Panc1 (cell line): ENCODE measurements at regions not wholly inside any gene's neighbourhood (a gene's known extent, or its start where the extent isn't known, plus 50 kb on each side); places are given as distances from the start of the nearest gene placed in this dataset.
A peak's percentile ranks its signal among the peaks of the same experiment; 100 is the strongest.
"Not testable (repeated sequence)": the region's sequence is repeated elsewhere in the genome, so short reads cannot be mapped to it uniquely, and the experiment has no call there.

Experiments
- ATAC-seq: fragments of 200-7000 bp; cut with Tn5 transposase; 2 replicates; pipeline ENCODE4 v1.9.1; 2020; ENCODE audit warnings: mild to moderate bottlenecking, moderate library complexity
- BruUV-seq: library from RNA; stranded (reverse); fragments of 400-500 nt; replicated peaks from 2 replicates; lab custom pipeline; 2021; lab: Mats Ljungman, UMichigan
- CTCF ChIA-PET: fragments of 300-600 bp; sonication (Branson Sonifier 250); formaldehyde crosslinking; loops from one replicate; lab custom pipeline; 2022; ENCODE audit warnings: antibody characterized with exemption; lab: Charles Lee
- POLR2A ChIA-PET: fragments of 300-600 bp; sonication (Branson Sonifier 250); formaldehyde crosslinking; loops from one replicate; lab custom pipeline; 2022; ENCODE audit warnings: antibody characterized with exemption; lab: Charles Lee
- DNase-seq: peaks from one replicate; pipeline ENCODE4 v3.0.0-alpha.2; 2010; ENCODE audit warnings: low read depth, low spot score
- H3K27ac ChIP-seq: 2 replicates; pipeline ENCODE4 v1.5.1; 2011; ENCODE audit warnings: mild to moderate bottlenecking, low read length, inconsistent platforms
- H3K27me3 ChIP-seq: fragments of 200-500 bp; sonication (Bioruptor generic); 2 replicates; pipeline ENCODE4 v1.6.0; 2014; ENCODE audit warnings: low read length, inconsistent platforms; ENCODE audit not compliant: control insufficient read depth, insufficient read depth
- H3K36me3 ChIP-seq: fragments of 200-500 bp; sonication (Bioruptor generic); 2 replicates; pipeline ENCODE4 v1.5.1; 2014; ENCODE audit warnings: inconsistent platforms, mild to moderate bottlenecking, low read length, moderate library complexity; ENCODE audit not compliant: control insufficient read depth, insufficient read depth
- H3K4me1 ChIP-seq: 2 replicates; pipeline ENCODE4 v1.5.1; 2011; ENCODE audit warnings: inconsistent platforms, mild to moderate bottlenecking, low read length, moderate library complexity; ENCODE audit not compliant: control insufficient read depth, insufficient read depth
- H3K4me3 ChIP-seq, 2 experiments: 2 replicates each; pipeline ENCODE4 v1.5.1; 2011 to 2012; ENCODE audit warnings: low read depth in 2 of 2, low read length in 2 of 2, mild to moderate bottlenecking in 2 of 2, inconsistent platforms in 1 of 2, moderate library complexity in 1 of 2
- H3K9me3 ChIP-seq: fragments of 200-500 bp; sonication (Bioruptor generic); 2 replicates; pipeline ENCODE4 v1.5.1; 2014; ENCODE audit warnings: low read depth, mild to moderate bottlenecking, inconsistent platforms, low read length, moderate library complexity; ENCODE audit not compliant: control insufficient read depth, insufficient read depth
- POLR2AphosphoS5 ChIP-seq: IDR thresholded peaks from 2 replicates; pipeline ENCODE4 v1.6.1; 2012; ENCODE audit warnings: mild to moderate bottlenecking, low read depth, low read length, moderate library complexity
- in situ Hi-C: cut with HindIII; loops from 2 replicates; pipeline ENCODE4 v1.10.0; 2016; ENCODE audit warnings: low sequenced_read_pairs, low pct_unique_long_range_greater_than_20kb
- intact Hi-C: fragments of 100-400 bp; cut with micrococcal nuclease; formaldehyde crosslinking; loops from one replicate; pipeline ENCODE4 v1.10.0; 2022; ENCODE audit not compliant: unreplicated experiment
- TF ChIP-seq, protein P1 (sequence below), 2 experiments: IDR thresholded peaks; 2 replicates each; pipeline ENCODE4 v1.6.1; 2011 to 2012; ENCODE audit warnings: low read depth in 2 of 2, control low read depth in 1 of 2, low read length in 1 of 2, mild to moderate bottlenecking in 1 of 2, moderate library complexity in 1 of 2; ENCODE audit not compliant: insufficient read depth in 1 of 2

DNA sequence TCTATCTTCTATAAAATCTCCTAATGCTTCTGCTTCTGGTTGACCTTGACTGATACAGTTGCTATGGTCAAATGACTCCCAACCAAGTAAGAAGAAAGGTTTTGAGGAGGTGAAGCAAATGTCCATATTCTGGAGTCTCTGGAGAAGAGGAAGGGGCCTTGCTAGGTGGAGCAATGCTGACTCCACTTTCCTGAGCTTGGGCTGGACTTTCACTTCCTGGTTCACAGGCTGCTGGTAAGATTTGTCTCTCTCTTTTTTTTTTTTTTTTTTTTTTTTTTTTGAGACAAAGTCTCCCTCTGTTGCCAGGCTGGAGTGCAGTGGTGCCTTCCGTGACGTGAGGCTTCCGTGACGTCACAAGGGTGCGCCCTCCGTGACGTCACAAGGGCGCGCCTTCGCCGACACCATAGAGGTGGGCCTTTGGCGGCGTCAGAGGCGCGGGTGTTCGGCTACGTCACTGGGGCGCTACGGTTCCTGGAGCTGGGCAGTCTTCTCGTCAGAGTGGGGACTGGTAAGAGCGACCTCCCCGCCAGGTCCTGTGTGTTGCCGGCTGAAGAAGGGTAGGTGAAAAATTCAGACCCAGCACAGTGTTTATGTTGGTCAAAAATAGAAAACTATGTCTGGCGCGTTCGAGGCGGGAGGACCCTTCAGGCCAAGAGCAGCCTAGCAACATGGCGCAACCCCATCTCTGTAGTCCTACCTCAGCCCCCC lies 93.7 kb upstream of the METTL14 start:
- H3K9me3 ChIP-seq, H3K4me1 ChIP-seq, intact Hi-C loops, H3K27me3 ChIP-seq, H3K36me3 ChIP-seq, in situ Hi-C loops: not testable (repeated sequence)
- ATAC-seq (peak; percentile 100), DNase-seq (peak; percentile 66)
- Histone ChIP-seq H3K4me3 (peak overlapping the region; percentile 50 to 58), H3K27ac (peak overlapping the region; percentile 77)
- ChIA-PET CTCF (interaction anchor here (0.6 kb wide), 1 partner anchor 13 kb away, joined by 5 read pairs; no protein-coding TSS in a partner anchor), POLR2A (interaction anchor here (0.6 to 0.7 kb wide), 2 partner anchors 78 to 323 kb away, joined by 3 to 16 read pairs; no protein-coding TSS in a partner anchor)
- BruUV-seq, result TSS peak; percentile 88
- TF ChIP-seq POLR2AphosphoS5, result peak; percentile 33; the same call in 1 of the 2 replicates

DNA sequence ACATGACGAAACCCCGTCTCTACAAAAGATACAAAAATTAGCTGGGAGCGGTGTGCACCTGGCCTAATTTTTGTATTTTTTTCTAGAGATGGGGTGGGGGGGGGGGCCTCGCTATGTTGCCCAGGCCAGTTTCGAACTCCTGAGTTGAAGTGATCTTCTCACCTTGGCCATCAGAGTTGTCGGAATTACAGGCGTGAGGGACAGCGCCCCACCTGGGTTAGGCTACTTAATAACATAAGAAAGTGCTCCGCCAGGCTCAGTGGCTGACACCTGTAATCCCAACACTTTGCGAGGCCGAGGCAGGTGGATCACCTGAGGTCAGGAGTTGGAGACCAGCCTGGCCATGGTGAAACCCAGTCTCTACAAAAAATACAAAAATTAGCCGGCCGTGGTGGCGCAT lies 92.9 kb upstream of the METTL14 start:
- Histone ChIP-seq H3K4me3 (peak overlapping the region; percentile 50 to 58), H3K27ac (peak overlapping the region; percentile 51; the same call in 1 of the 2 replicates)
- H3K9me3 ChIP-seq, BruUV-seq, CTCF ChIA-PET, H3K36me3 ChIP-seq, intact Hi-C loops, in situ Hi-C loops, DNase-seq, ATAC-seq, H3K27me3 ChIP-seq, H3K4me1 ChIP-seq: not testable (repeated sequence)
- POLR2A ChIA-PET, result interaction anchor here (0.6 kb wide), 1 partner anchor 79 kb away, joined by 3 read pairs; no protein-coding TSS in a partner anchor

DNA sequence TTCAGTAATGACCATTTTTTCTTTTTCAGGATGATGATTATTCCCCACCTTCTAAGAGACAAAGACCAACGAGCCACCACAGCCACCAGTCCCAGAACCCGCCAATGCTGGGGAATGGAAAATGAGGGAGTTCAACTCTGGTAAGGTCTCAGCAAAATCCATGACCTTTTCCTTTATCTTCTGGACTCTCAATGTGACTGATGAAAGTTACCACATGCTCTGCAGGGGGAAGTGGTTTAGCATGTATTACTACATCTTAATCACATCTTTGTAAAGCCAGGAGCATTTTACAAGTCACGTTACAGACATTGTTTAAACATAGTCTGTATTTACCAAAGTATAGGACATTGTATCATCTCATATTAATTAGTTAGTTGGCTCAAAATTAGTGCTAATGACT lies 89.3 kb upstream of the METTL14 start:
- H3K4me3 ChIP-seq, H3K36me3 ChIP-seq, intact Hi-C loops, DNase-seq, H3K27ac ChIP-seq, ATAC-seq, H3K27me3 ChIP-seq, CTCF ChIA-PET, in situ Hi-C loops, POLR2A ChIA-PET, H3K4me1 ChIP-seq, H3K9me3 ChIP-seq: not testable (repeated sequence)
- BruUV-seq, result TSS peak; percentile 20

DNA sequence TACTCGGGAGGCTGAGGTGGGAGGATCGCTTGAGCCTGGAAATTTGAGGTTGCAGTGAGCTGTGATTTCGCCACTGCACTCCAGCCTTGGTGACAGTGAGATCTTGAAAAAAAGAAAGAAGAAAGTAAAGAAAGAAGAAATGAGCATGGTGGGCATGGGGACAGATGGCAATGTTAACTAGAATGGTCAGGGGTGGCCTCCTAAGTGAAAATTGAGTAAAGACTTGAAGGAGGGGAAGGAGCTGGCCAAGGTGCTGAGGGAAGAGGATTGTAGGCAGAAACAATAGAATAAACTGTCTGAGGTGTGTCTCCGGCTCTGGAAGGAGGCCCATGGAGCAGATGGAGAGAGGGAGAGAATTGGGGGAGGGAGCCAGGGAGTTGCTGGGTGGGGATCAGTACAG lies 60.1 kb upstream of the METTL14 start:
- in situ Hi-C loops, ATAC-seq, H3K36me3 ChIP-seq, POLR2A ChIA-PET, H3K4me3 ChIP-seq, H3K4me1 ChIP-seq, DNase-seq, H3K27me3 ChIP-seq, BruUV-seq, CTCF ChIA-PET, H3K9me3 ChIP-seq, H3K27ac ChIP-seq, intact Hi-C loops: not testable (repeated sequence)
- TF ChIP-seq, protein P1, sequence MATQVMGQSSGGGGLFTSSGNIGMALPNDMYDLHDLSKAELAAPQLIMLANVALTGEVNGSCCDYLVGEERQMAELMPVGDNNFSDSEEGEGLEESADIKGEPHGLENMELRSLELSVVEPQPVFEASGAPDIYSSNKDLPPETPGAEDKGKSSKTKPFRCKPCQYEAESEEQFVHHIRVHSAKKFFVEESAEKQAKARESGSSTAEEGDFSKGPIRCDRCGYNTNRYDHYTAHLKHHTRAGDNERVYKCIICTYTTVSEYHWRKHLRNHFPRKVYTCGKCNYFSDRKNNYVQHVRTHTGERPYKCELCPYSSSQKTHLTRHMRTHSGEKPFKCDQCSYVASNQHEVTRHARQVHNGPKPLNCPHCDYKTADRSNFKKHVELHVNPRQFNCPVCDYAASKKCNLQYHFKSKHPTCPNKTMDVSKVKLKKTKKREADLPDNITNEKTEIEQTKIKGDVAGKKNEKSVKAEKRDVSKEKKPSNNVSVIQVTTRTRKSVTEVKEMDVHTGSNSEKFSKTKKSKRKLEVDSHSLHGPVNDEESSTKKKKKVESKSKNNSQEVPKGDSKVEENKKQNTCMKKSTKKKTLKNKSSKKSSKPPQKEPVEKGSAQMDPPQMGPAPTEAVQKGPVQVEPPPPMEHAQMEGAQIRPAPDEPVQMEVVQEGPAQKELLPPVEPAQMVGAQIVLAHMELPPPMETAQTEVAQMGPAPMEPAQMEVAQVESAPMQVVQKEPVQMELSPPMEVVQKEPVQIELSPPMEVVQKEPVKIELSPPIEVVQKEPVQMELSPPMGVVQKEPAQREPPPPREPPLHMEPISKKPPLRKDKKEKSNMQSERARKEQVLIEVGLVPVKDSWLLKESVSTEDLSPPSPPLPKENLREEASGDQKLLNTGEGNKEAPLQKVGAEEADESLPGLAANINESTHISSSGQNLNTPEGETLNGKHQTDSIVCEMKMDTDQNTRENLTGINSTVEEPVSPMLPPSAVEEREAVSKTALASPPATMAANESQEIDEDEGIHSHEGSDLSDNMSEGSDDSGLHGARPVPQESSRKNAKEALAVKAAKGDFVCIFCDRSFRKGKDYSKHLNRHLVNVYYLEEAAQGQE (IDR thresholded peaks at IDR 0.05; ENCODE audit: insufficient read depth in 1 of 2, low read depth in 2 of 2, low read length in 1 of 2), result 0 out of 4 replicates have a peak, but pooled peaks of 1 of the 2 experiments have one; percentile 23

DNA sequence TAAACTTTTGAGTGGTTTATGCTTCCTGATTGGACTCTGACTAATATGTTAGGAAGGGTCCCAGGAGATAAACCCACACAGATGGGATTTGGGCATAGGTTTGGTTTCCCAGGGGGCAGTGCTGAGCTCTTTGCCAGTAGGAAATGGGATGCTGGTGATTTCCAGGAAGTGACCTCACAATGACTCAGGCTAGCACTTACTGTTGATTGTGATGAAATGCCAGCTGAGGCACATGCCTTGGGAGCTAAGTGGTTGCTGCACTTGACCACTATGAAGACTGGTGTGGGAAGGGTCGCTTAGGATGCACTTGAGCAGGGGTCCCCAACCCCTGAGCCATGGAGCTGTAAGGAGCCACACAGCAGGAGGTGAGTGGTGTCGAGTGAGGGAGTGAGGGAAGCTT lies 55.5 kb upstream of the METTL14 start:
- in situ Hi-C loops, H3K27ac ChIP-seq, H3K9me3 ChIP-seq, BruUV-seq, intact Hi-C loops, H3K4me1 ChIP-seq, POLR2A ChIA-PET, H3K36me3 ChIP-seq, ATAC-seq, CTCF ChIA-PET, H3K4me3 ChIP-seq, H3K27me3 ChIP-seq: not testable (repeated sequence)
- peak; percentile 2 for DNase-seq

DNA sequence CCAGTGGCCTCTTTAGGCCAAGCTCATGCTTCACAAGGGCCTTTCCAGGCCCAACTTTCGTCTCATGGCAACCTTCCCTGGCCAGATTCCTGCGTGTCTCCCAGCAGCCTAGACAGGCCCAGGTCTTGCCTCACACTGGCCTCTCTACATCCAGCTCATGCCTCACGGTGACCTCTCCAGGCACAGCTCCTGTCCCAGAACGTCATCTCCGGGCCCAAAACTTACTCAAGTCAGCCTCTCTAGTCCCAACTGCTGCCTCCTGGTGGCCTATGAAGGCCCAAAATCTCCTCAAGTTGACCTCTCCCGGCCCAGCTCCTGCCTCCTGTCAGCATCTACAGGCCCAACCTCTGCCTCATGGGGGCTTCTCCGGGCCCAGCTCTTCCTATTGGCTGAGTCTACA lies 54.3 kb upstream of the METTL14 start:
- H3K27ac ChIP-seq, CTCF ChIA-PET, H3K4me1 ChIP-seq, BruUV-seq, H3K27me3 ChIP-seq, DNase-seq, in situ Hi-C loops, POLR2A ChIA-PET, intact Hi-C loops, H3K36me3 ChIP-seq, H3K4me3 ChIP-seq, ATAC-seq, H3K9me3 ChIP-seq: not testable (repeated sequence)
